ENCODE measurements at regions not wholly inside any gene's neighbourhood (a gene's known extent, or its start where the extent isn't known, plus 50 kb on each side); places are given as distances from the start of the nearest gene placed in this dataset.

GRCh38 chr22:47283616-47284270, 521.3 kb downstream of the TBC1D22A start:
- no peak for DNase-seq (ENCODE audit: low spot score)

- DNase-seq (ENCODE audit: low spot score), result no peak
Observed at GRCh38 chr22:47282851-47283250, 520.4 kb downstream of the TBC1D22A start.

- DNase-seq (ENCODE audit: low spot score), result no peak
Observed at GRCh38 chr22:47282366-47282765, 519.9 kb downstream of the TBC1D22A start.

GRCh38 chr22:47281126-47282106, 519.0 kb downstream of the TBC1D22A start:
- peak; percentile 32 for DNase-seq (ENCODE audit: low spot score)

GRCh38 chr22:47280301-47280700, 517.9 kb downstream of the TBC1D22A start:
- no peak for DNase-seq (ENCODE audit: low spot score)

GRCh38 chr22:47279746-47280145, 517.3 kb downstream of the TBC1D22A start:
- no peak for DNase-seq (ENCODE audit: low spot score)

GRCh38 chr22:47279337-47279736, 516.9 kb downstream of the TBC1D22A start:
- no peak for DNase-seq (ENCODE audit: low spot score)

GRCh38 chr22:47278655-47279054, 516.2 kb downstream of the TBC1D22A start:
- no peak for DNase-seq (ENCODE audit: low spot score)

GRCh38 chr22:47277531-47277930, 515.1 kb downstream of the TBC1D22A start:
- no peak for DNase-seq (ENCODE audit: low spot score)

- DNase-seq (ENCODE audit: low spot score), result no peak
Observed at GRCh38 chr22:47276991-47277390, 514.5 kb downstream of the TBC1D22A start.

- no peak for DNase-seq (ENCODE audit: low spot score)
Observed at GRCh38 chr22:47276450-47276820, 514.0 kb downstream of the TBC1D22A start.

- DNase-seq (ENCODE audit: low spot score), result no peak
Observed at GRCh38 chr22:47275605-47276449, 513.4 kb downstream of the TBC1D22A start.

GRCh38 chr22:47274196-47274595, 511.7 kb downstream of the TBC1D22A start:
- no peak for DNase-seq (ENCODE audit: low spot score)

- no peak for DNase-seq (ENCODE audit: low spot score)
Observed at GRCh38 chr22:47270463-47271135, 508.1 kb downstream of the TBC1D22A start.

- DNase-seq (ENCODE audit: low spot score), result no peak
Observed at GRCh38 chr22:47269516-47270088, 507.2 kb downstream of the TBC1D22A start.

GRCh38 chr22:47267513-47268282, 505.2 kb downstream of the TBC1D22A start:
- no peak for DNase-seq (ENCODE audit: low spot score)

- DNase-seq (ENCODE audit: low spot score), result no peak
Observed at GRCh38 chr22:47266329-47266728, 503.9 kb downstream of the TBC1D22A start.

- DNase-seq (ENCODE audit: low spot score), result no peak
Observed at GRCh38 chr22:47260551-47260950, 498.1 kb downstream of the TBC1D22A start.

- DNase-seq (ENCODE audit: low spot score), result no peak
Observed at GRCh38 chr22:47259990-47260389, 497.5 kb downstream of the TBC1D22A start.

GRCh38 chr22:47259049-47259448, 496.6 kb downstream of the TBC1D22A start:
- DNase-seq (ENCODE audit: low spot score), result no peak

GRCh38 chr22:47257976-47258375, 495.5 kb downstream of the TBC1D22A start:
- no peak for DNase-seq (ENCODE audit: low spot score)

All from AG08396 (cell line).